ENCODE measurements at regions not wholly inside any gene's neighbourhood (a gene's known extent, or its start where the extent isn't known, plus 50 kb on each side); places are given as distances from the start of the nearest gene placed in this dataset.

DNA sequence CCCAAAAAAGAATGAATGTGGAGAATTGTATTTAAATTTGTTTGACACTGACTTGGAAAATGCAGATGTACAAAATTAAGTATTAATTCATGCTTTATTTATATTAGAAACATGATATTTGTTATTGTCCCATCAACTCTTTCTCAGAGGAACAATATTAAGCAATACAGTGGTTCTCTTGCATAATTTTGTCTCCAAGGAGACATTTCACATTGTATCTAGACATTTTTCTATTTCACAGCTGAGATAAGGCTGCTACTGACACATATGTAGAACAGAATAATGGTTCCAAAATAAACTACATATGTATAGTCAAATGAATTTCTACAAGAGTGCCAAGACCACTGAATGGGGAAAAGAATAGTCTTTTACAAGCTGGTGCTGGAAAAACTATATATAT, 427.9 kb upstream of the SPANXN1 start:
- TF ChIP-seq, protein P1, sequence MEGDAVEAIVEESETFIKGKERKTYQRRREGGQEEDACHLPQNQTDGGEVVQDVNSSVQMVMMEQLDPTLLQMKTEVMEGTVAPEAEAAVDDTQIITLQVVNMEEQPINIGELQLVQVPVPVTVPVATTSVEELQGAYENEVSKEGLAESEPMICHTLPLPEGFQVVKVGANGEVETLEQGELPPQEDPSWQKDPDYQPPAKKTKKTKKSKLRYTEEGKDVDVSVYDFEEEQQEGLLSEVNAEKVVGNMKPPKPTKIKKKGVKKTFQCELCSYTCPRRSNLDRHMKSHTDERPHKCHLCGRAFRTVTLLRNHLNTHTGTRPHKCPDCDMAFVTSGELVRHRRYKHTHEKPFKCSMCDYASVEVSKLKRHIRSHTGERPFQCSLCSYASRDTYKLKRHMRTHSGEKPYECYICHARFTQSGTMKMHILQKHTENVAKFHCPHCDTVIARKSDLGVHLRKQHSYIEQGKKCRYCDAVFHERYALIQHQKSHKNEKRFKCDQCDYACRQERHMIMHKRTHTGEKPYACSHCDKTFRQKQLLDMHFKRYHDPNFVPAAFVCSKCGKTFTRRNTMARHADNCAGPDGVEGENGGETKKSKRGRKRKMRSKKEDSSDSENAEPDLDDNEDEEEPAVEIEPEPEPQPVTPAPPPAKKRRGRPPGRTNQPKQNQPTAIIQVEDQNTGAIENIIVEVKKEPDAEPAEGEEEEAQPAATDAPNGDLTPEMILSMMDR (IDR thresholded peaks at IDR 0.05) = no peak
- TF ChIP-seq POLR2A (IDR thresholded peaks at IDR 0.05) (no peak), POLR2AphosphoS5 (IDR thresholded peaks at IDR 0.05) (no peak), EP300 (IDR thresholded peaks at IDR 0.05; ENCODE audit: low read depth) (no peak)

Measured in transverse colon (tissue), 4 donors.